HepG2 (cell line): ENCODE measurements at regions not wholly inside any gene's neighbourhood (a gene's known extent, or its start where the extent isn't known, plus 50 kb on each side); places are given as distances from the start of the nearest gene placed in this dataset.

Experiments
- ATAC-seq: fragments of 200-7000 bp; cut with Tn5 transposase; 3 replicates; pipeline ENCODE4 v1.9.1; 2020; ENCODE audit warnings: mild to moderate bottlenecking, moderate library complexity
- BruUV-seq: library from RNA; stranded (reverse); fragments of 400-500 nt; replicated peaks from 2 replicates; lab custom pipeline; 2021; lab: Mats Ljungman, UMichigan
- CTCF ChIA-PET: fragments of 300-600 bp; formaldehyde crosslinking; extraction: SDS; loops from one replicate; lab custom pipeline; 2021; ENCODE audit warnings: low total read pairs, inconsistent platforms, low intra/inter-chr PET ratio; lab: Yijun Ruan, JAX
- POLR2A ChIA-PET: fragments of 350-600 bp; sonication (Branson Sonifier 250); formaldehyde crosslinking; loops from one replicate; lab custom pipeline; 2020; ENCODE audit warnings: antibody characterized with exemption, inconsistent platforms; lab: Yijun Ruan, JAX
- DNase-seq: peaks from one replicate; pipeline ENCODE4 v3.0.0-alpha.2; 2015; ENCODE audit warnings: low spot score
- FAIRE-seq: peaks from 3 replicates; lab custom pipeline; 2011; peaks lifted over from hg19 to GRCh38; lab: Jason Lieb, UNC
- H2AFZ ChIP-seq: one replicate; pipeline ENCODE4 v1.6.1; 2011; ENCODE audit warnings: low read length, inconsistent platforms
- H3K27ac ChIP-seq: fragments of 300-600 bp; 3 replicates; pipeline ENCODE4 v1.8.0; 2011; ENCODE audit warnings: mixed run types, mild to moderate bottlenecking, mixed read lengths, low read length, inconsistent platforms; ENCODE audit not compliant: insufficient read depth; ENCODE audit errors: extremely low read length
- H3K27me3 ChIP-seq, 2 experiments: fragments of 200-600 bp in 1 of 2; 2 replicates in 1 of 2; 3 replicates in 1 of 2; pipeline versions ENCODE4 v1.6.0 to v1.8.0; 2011; ENCODE audit warnings: low read length in 2 of 2, mild to moderate bottlenecking in 2 of 2, moderate library complexity in 2 of 2, inconsistent platforms in 1 of 2; ENCODE audit not compliant: insufficient read depth in 2 of 2, control insufficient read depth in 1 of 2
- H3K36me3 ChIP-seq, 2 experiments: fragments of 200-600 bp in 1 of 2; replicated peaks in 1 of 2; 2 replicates in 1 of 2; 3 replicates in 1 of 2; pipeline versions ENCODE4 v1.5.1 to v1.8.0; 2011; ENCODE audit warnings: low read length in 2 of 2, inconsistent platforms in 1 of 2; ENCODE audit not compliant: insufficient read depth in 2 of 2, control insufficient read depth in 1 of 2
- H3K4me1 ChIP-seq: 2 replicates; pipeline ENCODE4 v1.5.1; 2012; ENCODE audit warnings: low read length, inconsistent platforms; ENCODE audit not compliant: insufficient read depth
- H3K4me2 ChIP-seq: 2 replicates; pipeline ENCODE4 v1.6.0; 2011; ENCODE audit warnings: low read depth, low read length, inconsistent platforms
- H3K4me3 ChIP-seq, 3 experiments: fragments of 200-600 bp in 1 of 3; sonication (generic), shearing (Covaris generic) in 1 of 3; replicated peaks in 1 of 3; 2 replicates each; pipeline ENCODE4 v1.5.1; 2011 to 2016; ENCODE audit warnings: low read length in 3 of 3, inconsistent platforms in 2 of 3, low read depth in 2 of 3, mild to moderate bottlenecking in 2 of 3, control low read depth in 1 of 3, mixed read lengths in 1 of 3; ENCODE audit not compliant: insufficient read depth in 1 of 3
- H3K79me2 ChIP-seq: one replicate; pipeline ENCODE4 v1.6.1; 2011; ENCODE audit warnings: low read length, inconsistent platforms; ENCODE audit not compliant: insufficient read depth
- H3K9ac ChIP-seq: 2 replicates; pipeline ENCODE4 v1.6.0; 2011; ENCODE audit warnings: mild to moderate bottlenecking, low read depth, low read length, inconsistent platforms; ENCODE audit not compliant: insufficient read depth
- H3K9me3 ChIP-seq: 2 replicates; pipeline ENCODE4 v1.5.1; 2012; ENCODE audit warnings: mild to moderate bottlenecking, low read length
- H4K20me1 ChIP-seq: 2 replicates; pipeline ENCODE4 v1.6.0; 2011; ENCODE audit warnings: inconsistent platforms, mild to moderate bottlenecking, low read length, moderate library complexity; ENCODE audit not compliant: insufficient read depth
- MAF1 ChIP-seq: sonication (generic); formaldehyde crosslinking; IDR thresholded peaks from 2 replicates; pipeline ENCODE4 v1.5.0; 2020; ENCODE audit warnings: missing genetic modification reagents, borderline replicate concordance
- MXD3 ChIP-seq: IDR thresholded peaks from 2 replicates; pipeline ENCODE4 v1.6.1; 2016; ENCODE audit warnings: mild to moderate bottlenecking, missing biosample characterization, missing genetic modification reagents
- NCOA5 ChIP-seq: sonication (generic); formaldehyde crosslinking; IDR thresholded peaks from 2 replicates; pipeline ENCODE4 v1.4.0; 2020; ENCODE audit warnings: missing genetic modification reagents
- NFYB ChIP-seq: sonication (generic); formaldehyde crosslinking; IDR thresholded peaks from 2 replicates; pipeline ENCODE4 v1.4.0; 2020; ENCODE audit warnings: missing genetic modification reagents
- WGBS: methylation state at CpG from one replicate; pipeline ENCODE4 v1.1.6; 2017; ENCODE audit warnings: low lambda C conversion rate; 5-methylcytosine and 5-hydroxymethylcytosine counted together
- in situ Hi-C: cut with HindIII; loops from 2 replicates; pipeline ENCODE4 v1.10.0; 2017; ENCODE audit warnings: low pct_unique_long_range_greater_than_20kb; ENCODE audit not compliant: extremely low pct_ligation_motif_present
- intact Hi-C: fragments of 100-400 bp; cut with micrococcal nuclease; formaldehyde crosslinking; loops from one replicate; pipeline ENCODE4 v1.10.0; 2022; ENCODE audit not compliant: unreplicated experiment
- TF ChIP-seq, protein P1 (sequence below): sonication (generic); formaldehyde crosslinking; IDR thresholded peaks from 2 replicates; pipeline ENCODE4 v1.5.1; 2020; ENCODE audit warnings: mild to moderate bottlenecking, missing genetic modification reagents, borderline replicate concordance
- TF ChIP-seq, protein P2 (sequence below), 2 experiments: sonication (generic) in 1 of 2; formaldehyde crosslinking in 1 of 2; IDR thresholded peaks; 2 replicates each; pipeline versions ENCODE4 v1.5.1 to v1.6.1; 2011 to 2020; ENCODE audit warnings: borderline replicate concordance in 1 of 2, low read depth in 1 of 2, low read length in 1 of 2, mild to moderate bottlenecking in 1 of 2, missing genetic modification reagents in 1 of 2, moderate library complexity in 1 of 2

DNA sequence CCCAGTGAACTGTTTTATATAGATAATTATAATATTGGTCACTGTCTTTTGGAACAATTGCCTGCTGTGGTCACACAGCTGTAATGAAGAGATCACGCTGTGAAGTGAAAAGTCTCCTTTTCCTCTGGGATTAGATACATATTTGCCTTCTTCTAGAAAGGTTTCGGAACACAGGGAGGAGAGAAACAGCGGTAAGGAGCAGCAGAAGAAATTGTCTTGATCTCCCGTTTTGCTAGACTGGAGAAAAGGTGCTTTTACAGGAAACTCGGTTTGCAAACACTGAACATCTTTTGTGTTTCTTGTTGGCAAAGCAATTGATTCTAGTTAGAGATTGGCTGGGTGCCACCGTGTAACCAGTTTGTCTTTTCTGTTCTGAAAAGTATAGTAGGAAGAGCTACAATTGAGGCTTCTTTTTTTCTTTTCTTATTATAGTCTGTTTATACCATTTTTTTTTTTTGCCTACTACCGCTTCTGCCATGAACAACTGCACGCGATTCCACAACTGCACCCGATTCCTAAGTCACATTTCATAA lies 404.1 kb upstream of the ID4 start:
- Histone ChIP-seq H3K9me3 (no peaks in the 10 kb centered on the region), H3K4me1 (no peaks in the 10 kb centered on the region), H3K27ac (no peak overlapping the region), H4K20me1 (no peaks in the 10 kb centered on the region), H3K36me3 (no peaks in the 10 kb centered on the region), H3K79me2 (no peaks in the 10 kb centered on the region), H3K4me3 (no peak overlapping the region), H3K9ac (no peak overlapping the region), H2AFZ (no peak overlapping the region), H3K4me2 (no peak overlapping the region), H3K27me3 (no peaks in the 10 kb centered on the region)
- BruUV-seq: no TSS peak
- DNase-seq: no peak
- CTCF ChIA-PET: no interaction called here
- no peak for TF ChIP-seq MAF1
- no peak for TF ChIP-seq NCOA5
- no peak for TF ChIP-seq NFYB (CRISPR knock-in tag)
- TF ChIP-seq, protein P1, sequence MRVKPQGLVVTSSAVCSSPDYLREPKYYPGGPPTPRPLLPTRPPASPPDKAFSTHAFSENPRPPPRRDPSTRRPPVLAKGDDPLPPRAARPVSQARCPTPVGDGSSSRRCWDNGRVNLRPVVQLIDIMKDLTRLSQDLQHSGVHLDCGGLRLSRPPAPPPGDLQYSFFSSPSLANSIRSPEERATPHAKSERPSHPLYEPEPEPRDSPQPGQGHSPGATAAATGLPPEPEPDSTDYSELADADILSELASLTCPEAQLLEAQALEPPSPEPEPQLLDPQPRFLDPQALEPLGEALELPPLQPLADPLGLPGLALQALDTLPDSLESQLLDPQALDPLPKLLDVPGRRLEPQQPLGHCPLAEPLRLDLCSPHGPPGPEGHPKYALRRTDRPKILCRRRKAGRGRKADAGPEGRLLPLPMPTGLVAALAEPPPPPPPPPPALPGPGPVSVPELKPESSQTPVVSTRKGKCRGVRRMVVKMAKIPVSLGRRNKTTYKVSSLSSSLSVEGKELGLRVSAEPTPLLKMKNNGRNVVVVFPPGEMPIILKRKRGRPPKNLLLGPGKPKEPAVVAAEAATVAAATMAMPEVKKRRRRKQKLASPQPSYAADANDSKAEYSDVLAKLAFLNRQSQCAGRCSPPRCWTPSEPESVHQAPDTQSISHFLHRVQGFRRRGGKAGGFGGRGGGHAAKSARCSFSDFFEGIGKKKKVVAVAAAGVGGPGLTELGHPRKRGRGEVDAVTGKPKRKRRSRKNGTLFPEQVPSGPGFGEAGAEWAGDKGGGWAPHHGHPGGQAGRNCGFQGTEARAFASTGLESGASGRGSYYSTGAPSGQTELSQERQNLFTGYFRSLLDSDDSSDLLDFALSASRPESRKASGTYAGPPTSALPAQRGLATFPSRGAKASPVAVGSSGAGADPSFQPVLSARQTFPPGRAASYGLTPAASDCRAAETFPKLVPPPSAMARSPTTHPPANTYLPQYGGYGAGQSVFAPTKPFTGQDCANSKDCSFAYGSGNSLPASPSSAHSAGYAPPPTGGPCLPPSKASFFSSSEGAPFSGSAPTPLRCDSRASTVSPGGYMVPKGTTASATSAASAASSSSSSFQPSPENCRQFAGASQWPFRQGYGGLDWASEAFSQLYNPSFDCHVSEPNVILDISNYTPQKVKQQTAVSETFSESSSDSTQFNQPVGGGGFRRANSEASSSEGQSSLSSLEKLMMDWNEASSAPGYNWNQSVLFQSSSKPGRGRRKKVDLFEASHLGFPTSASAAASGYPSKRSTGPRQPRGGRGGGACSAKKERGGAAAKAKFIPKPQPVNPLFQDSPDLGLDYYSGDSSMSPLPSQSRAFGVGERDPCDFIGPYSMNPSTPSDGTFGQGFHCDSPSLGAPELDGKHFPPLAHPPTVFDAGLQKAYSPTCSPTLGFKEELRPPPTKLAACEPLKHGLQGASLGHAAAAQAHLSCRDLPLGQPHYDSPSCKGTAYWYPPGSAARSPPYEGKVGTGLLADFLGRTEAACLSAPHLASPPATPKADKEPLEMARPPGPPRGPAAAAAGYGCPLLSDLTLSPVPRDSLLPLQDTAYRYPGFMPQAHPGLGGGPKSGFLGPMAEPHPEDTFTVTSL (CRISPR knock-in tag): no peak
- TF ChIP-seq, protein P2, sequence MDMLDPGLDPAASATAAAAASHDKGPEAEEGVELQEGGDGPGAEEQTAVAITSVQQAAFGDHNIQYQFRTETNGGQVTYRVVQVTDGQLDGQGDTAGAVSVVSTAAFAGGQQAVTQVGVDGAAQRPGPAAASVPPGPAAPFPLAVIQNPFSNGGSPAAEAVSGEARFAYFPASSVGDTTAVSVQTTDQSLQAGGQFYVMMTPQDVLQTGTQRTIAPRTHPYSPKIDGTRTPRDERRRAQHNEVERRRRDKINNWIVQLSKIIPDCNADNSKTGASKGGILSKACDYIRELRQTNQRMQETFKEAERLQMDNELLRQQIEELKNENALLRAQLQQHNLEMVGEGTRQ (IDR thresholded peaks at IDR 0.05; ENCODE audit: low read depth, low read length): no peak
- TF ChIP-seq, protein P2 (CRISPR knock-in tag; IDR thresholded peaks at IDR 0.05; ENCODE audit: borderline replicate concordance): no peak
- no peak for TF ChIP-seq MXD3 (CRISPR knock-in tag)
- no peak for ATAC-seq
- in situ Hi-C loops (no loop called here), intact Hi-C loops (no loop called here)
- POLR2A ChIA-PET: no interaction called here
- WGBS: 2% methylated on average over 10 of the region's 10 CpGs
- FAIRE-seq: no peak
